ENCODE measurements at regions not wholly inside any gene's neighbourhood (a gene's known extent, or its start where the extent isn't known, plus 50 kb on each side); places are given as distances from the start of the nearest gene placed in this dataset.
"Not testable (repeated sequence)": the region's sequence is repeated elsewhere in the genome, so short reads cannot be mapped to it uniquely, and the experiment has no call there.

GRCh38 chr1:82073659-82074058 lies 272.9 kb downstream of the ADGRL2 start:
- no peak for DNase-seq (ENCODE audit: low read depth)
- TF ChIP-seq, protein P1, sequence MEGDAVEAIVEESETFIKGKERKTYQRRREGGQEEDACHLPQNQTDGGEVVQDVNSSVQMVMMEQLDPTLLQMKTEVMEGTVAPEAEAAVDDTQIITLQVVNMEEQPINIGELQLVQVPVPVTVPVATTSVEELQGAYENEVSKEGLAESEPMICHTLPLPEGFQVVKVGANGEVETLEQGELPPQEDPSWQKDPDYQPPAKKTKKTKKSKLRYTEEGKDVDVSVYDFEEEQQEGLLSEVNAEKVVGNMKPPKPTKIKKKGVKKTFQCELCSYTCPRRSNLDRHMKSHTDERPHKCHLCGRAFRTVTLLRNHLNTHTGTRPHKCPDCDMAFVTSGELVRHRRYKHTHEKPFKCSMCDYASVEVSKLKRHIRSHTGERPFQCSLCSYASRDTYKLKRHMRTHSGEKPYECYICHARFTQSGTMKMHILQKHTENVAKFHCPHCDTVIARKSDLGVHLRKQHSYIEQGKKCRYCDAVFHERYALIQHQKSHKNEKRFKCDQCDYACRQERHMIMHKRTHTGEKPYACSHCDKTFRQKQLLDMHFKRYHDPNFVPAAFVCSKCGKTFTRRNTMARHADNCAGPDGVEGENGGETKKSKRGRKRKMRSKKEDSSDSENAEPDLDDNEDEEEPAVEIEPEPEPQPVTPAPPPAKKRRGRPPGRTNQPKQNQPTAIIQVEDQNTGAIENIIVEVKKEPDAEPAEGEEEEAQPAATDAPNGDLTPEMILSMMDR (IDR thresholded peaks at IDR 0.05; ENCODE audit: insufficient read depth, low read depth, low read length, missing control alignments), result no peak
- H3K4me3 ChIP-seq (ENCODE audit: low read length), result no peak overlapping the region

DNA sequence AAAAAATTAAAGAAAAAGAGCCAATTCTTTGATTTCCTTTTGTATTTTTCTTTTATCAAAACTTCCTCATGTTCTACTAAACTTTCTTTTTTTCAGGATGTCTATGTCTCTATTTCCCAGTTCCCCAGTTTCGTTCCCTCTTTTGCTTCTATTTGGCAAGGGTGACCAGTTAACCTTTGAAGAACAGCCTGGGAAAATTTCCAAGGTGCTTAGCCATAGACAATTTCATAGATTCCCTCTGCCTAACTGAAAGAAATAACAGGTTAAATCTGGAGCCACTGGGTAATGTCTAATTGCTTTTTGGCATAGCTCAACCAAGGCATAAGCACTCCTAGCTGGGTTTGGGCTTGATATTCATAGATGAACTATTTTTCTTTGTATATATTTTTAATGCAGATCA lies 272.3 kb downstream of the ADGRL2 start:
- no peak for DNase-seq (ENCODE audit: low read depth)
- TF ChIP-seq, protein P1 (IDR thresholded peaks at IDR 0.05; ENCODE audit: insufficient read depth, low read depth, low read length, missing control alignments), result no peak
- H3K4me3 ChIP-seq (ENCODE audit: low read length), result no peak overlapping the region

DNA sequence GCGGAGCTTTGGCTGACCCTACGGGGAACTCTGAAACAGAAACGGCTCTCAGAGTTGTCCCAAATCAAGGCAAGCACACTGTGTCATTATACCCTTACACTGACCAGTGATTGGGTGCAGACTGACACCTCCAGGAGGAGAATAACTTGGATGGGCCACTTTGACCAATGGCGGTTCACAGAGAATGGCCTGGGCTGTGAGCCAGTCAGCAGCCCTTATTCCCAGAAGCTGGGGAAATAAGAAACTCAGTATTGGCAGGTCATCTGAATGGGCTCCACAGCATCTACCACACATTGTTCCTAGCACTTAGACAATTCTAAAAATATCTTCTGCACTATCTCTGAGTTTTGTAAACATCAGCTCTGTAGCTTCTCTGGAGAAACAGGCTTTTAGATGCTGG lies 265.2 kb downstream of the ADGRL2 start:
- no peak for DNase-seq (ENCODE audit: low read depth)
- TF ChIP-seq, protein P1 (IDR thresholded peaks at IDR 0.05; ENCODE audit: insufficient read depth, low read depth, low read length, missing control alignments), result no peak
- H3K4me3 ChIP-seq (ENCODE audit: low read length), result no peak overlapping the region

GRCh38 chr1:82064691-82065090 lies 264.0 kb downstream of the ADGRL2 start:
- peak; percentile 13 for DNase-seq (ENCODE audit: low read depth)
- TF ChIP-seq, protein P1 (IDR thresholded peaks at IDR 0.05; ENCODE audit: insufficient read depth, low read depth, low read length, missing control alignments), result no peak
- H3K4me3 ChIP-seq (ENCODE audit: low read length), result no peak overlapping the region

DNA sequence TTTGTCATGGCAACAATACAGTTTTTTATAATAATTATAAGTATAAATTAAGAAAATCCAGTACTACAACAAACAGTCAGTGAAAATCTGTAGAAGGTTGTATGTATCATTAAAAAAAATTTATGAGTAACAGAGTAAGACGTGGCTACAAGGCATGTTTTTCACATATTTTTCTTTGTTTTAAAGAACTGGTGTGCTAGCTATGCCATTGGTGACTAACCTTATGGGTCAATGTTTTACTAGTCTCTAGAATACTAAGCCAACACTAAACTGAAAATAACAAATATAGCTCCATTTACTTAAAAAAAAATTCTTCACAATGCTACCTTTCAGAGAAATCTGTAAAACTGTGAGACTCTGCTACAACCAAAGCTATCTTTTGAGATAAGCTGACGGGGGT lies 261.5 kb downstream of the ADGRL2 start:
- DNase-seq (ENCODE audit: low read depth), result no peak
- H3K4me3 ChIP-seq (ENCODE audit: low read length), result no peak overlapping the region
- TF ChIP-seq, protein P1 (IDR thresholded peaks at IDR 0.05; ENCODE audit: insufficient read depth, low read depth, low read length, missing control alignments), result no peak

- no peak overlapping the region for H3K4me3 ChIP-seq (ENCODE audit: low read length)
- TF ChIP-seq, protein P1 (IDR thresholded peaks at IDR 0.05; ENCODE audit: insufficient read depth, low read depth, low read length, missing control alignments), result peak; percentile 2
- DNase-seq (ENCODE audit: low read depth), result peak; percentile 56
Measured at GRCh38 chr1:82059959-82060358, 259.2 kb downstream of the ADGRL2 start.

DNA sequence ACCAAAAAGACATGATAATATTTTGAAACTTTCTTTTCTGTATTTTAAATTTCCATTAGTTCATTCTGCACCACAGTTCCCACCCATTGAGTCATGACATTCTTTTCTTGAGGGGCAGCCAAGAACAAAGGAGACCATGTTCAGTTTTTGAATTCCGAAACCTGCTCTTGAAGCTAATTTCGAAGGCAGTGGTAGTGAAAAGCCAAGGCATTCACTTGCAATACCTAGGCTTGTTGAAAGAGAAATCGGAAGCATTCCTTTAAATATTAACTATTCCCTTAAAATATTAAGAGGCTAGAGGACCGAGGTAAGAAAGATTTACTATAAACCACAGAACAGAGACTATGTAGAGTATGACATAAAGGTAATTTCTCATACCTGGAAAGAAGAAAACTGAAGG lies 256.3 kb downstream of the ADGRL2 start:
- TF ChIP-seq, protein P1 (IDR thresholded peaks at IDR 0.05; ENCODE audit: insufficient read depth, low read depth, low read length, missing control alignments), result no peak
- H3K4me3 ChIP-seq (ENCODE audit: low read length), result no peak overlapping the region
- no peak for DNase-seq (ENCODE audit: low read depth)

- not testable (repeated sequence) for DNase-seq (ENCODE audit: low read depth); H3K4me3 ChIP-seq (ENCODE audit: low read length)
Measured at GRCh38 chr1:82055375-82055774, 254.6 kb downstream of the ADGRL2 start.
